ENCODE measurements at regions not wholly inside any gene's neighbourhood (a gene's known extent, or its start where the extent isn't known, plus 50 kb on each side); places are given as distances from the start of the nearest gene placed in this dataset.
A peak's percentile ranks its signal among the peaks of the same experiment; 100 is the strongest.

DNA sequence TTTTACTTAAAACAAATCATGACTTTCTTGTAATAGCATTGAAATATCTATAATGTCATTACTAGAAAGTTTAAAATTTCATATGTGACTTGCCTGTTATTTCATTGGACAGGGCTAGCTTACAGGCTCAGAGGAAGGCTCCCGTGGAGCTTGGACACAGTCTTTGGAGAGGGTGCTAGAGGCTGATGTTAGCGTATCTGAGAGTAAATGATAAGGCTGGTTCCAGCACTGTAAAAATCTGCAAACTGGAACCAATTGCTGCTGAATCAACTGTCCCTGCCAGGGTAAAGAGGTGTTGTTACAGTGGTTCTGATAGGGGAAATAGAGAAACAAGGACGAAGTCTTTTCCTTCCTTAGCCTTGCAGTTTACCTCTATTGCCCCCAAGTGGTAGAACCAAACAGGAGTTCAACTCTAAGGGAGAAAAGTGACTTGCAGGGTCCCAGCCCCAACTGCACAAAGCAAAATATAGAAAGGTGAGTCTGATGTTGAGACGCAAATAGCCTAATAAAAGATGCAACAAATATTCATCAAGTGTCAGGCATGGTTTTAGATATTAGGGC is 901.7 kb downstream of the DIAPH3 start:
- Histone ChIP-seq H3K27ac (ENCODE audit: control insufficient read depth, insufficient read depth) (no peak overlapping the region), H3K36me3 (ENCODE audit: control insufficient read depth in 2 of 2, insufficient read depth in 2 of 2, low read length in 1 of 2) (no peaks in the 10 kb centered on the region), H3K79me2 (ENCODE audit: control insufficient read depth, insufficient read depth, low read length) (no peaks in the 10 kb centered on the region), H3K4me3 (no peak overlapping the region), H2AFZ (ENCODE audit: control insufficient read depth, low read depth, low read length) (no peak overlapping the region), H3K9me3 (replicated peaks; ENCODE audit: control insufficient read depth, insufficient read depth, low read length) (no peaks in the 10 kb centered on the region), H4K20me1 (ENCODE audit: control insufficient read depth, insufficient read depth) (no peaks in the 10 kb centered on the region), H3K27me3 (replicated peaks in 1 of 2; ENCODE audit: control insufficient read depth in 2 of 2, insufficient read depth in 2 of 2, low read length in 1 of 2) (no peaks in the 10 kb centered on the region), H3K9ac (ENCODE audit: control insufficient read depth, insufficient read depth, low read length) (no peak overlapping the region), H3K4me2 (ENCODE audit: control insufficient read depth, insufficient read depth) (no peak overlapping the region), H3K4me1 (ENCODE audit: control insufficient read depth, insufficient read depth, low read length) (no peaks in the 10 kb centered on the region)
- DNase-seq (ENCODE audit: low read depth, low spot score): no peak
- peak; percentile 41; the same call in 2 of the 3 replicates for ATAC-seq
- BruUV-seq (replicated peaks): no TSS peak
- intact Hi-C loops (cut with micrococcal nuclease; ENCODE audit: unreplicated experiment): loop anchor here (2.0 kb wide), 1 partner anchor 1637 kb away; no protein-coding TSS in a partner anchor
- ChIA-PET SMC1A (ENCODE audit: uncharacterized antibody, unreplicated experiment) (interaction anchor here (0.8 to 2.1 kb wide), 4 partner anchors 10 to 1639 kb away, joined by 3 to 10 read pairs (median 4); no protein-coding TSS in a partner anchor), RAD21 (ENCODE audit: unreplicated experiment) (interaction anchor here (1.0 to 1.7 kb wide), 3 partner anchors 1634 to 1680 kb away, joined by 4 to 9 read pairs (median 8); no protein-coding TSS in a partner anchor), CTCF (interaction anchor here (0.8 to 2.3 kb wide), 6 partner anchors 9 to 1680 kb away, joined by 4 to 22 read pairs (median 5); no protein-coding TSS in a partner anchor), POLR2A (no interaction called here)
- no peak for TF ChIP-seq BCL11A (IDR thresholded peaks at IDR 0.05; ENCODE audit: low read depth, low read length)
- TF ChIP-seq ZBTB40 (IDR thresholded peaks at IDR 0.05; ENCODE audit: borderline replicate concordance): no peak
- TF ChIP-seq SMC3 (IDR thresholded peaks at IDR 0.05; ENCODE audit: borderline replicate concordance, low read length): peak; percentile 28; the same call in 1 of the 2 replicates
- TF ChIP-seq ZNF217 (IDR thresholded peaks at IDR 0.05): no peak
- peak; percentile 17 to 43 (median 39); a peak in 4 of 6 replicates for TF ChIP-seq CTCF (IDR thresholded peaks at IDR 0.05 in 2 of 3, conservative IDR thresholded peaks at IDR 0.05 in 1 of 3; ENCODE audit: control insufficient read depth in 2 of 3, extremely low read depth in 1 of 3, insufficient read depth in 1 of 3, low read depth in 3 of 3, low read length in 3 of 3)
- TF ChIP-seq RAD21 (IDR thresholded peaks at IDR 0.05; ENCODE audit: insufficient read depth, low read depth, low read length): peak; percentile 18; the same call in 1 of the 2 replicates
- in situ Hi-C loops (cut with MboI): no loop called here
- WGBS (ENCODE audit: insufficient coverage, insufficient replicate concordance, low lambda C conversion rate, missing lambda C conversion rate): 45% methylated on average over 4 of the region's 4 CpGs
- no peak for FAIRE-seq
